ENCODE measurements at regions not wholly inside any gene's neighbourhood (a gene's known extent, or its start where the extent isn't known, plus 50 kb on each side); places are given as distances from the start of the nearest gene placed in this dataset.

GRCh38 chr6:86017236-86017635 is 374.6 kb upstream of the SYNCRIP start:
- no peak for TF ChIP-seq CTCF (IDR thresholded peaks at IDR 0.05)
- TF ChIP-seq POLR2A (IDR thresholded peaks at IDR 0.05), result no peak
- no peak for TF ChIP-seq POLR2AphosphoS5 (IDR thresholded peaks at IDR 0.05)
- no peak for TF ChIP-seq EP300 (IDR thresholded peaks at IDR 0.05)
